ENCODE measurements at regions not wholly inside any gene's neighbourhood (a gene's known extent, or its start where the extent isn't known, plus 50 kb on each side); places are given as distances from the start of the nearest gene placed in this dataset.

DNA sequence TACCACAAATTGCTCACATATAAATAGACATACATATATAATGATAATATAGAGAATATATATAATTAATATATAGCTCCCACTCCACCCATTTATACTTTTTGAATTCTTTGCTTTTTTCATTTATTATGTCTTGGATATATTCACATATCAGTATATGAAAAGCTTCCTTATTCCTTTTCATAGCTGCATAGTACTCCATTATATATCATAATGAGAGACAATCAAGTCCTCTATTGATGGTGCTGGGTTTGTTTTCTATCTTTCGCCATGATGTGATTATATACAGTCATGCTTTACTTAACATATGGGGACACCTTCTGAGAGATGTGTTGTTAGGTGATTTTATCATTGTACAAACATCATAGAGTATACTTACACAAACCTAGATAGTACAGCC is 51.6 kb upstream of the ELL2 start:
- ATAC-seq (replicated peaks) = no peak
- Mint-ChIP-seq H3K4me3 (no peak overlapping the region), H3K27ac (no peak overlapping the region), H3K27me3 (no peaks in the 10 kb centered on the region), H3K9me3 (no peaks in the 10 kb centered on the region), H3K36me3 (ENCODE audit: low read depth) (no peaks in the 10 kb centered on the region), H3K4me1 (no peaks in the 10 kb centered on the region)

DNA sequence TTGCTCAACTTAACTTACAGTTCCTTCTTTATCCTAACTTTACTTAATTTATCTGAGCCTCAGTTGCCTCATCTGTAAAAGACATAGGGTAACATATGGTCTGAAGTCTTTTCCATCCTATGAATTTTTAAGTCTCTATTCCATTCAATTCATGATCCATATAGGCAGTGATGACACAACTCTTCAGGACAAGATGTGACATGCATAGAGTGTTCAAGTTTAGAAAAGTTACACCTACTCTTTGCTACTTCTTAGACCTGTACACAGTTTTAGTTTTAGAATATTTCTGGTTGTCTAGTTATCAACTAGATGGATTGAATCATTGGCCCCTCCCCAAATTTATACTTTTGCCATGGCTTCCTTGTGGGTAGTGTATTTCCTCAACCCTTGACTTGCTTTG is 50.7 kb upstream of the ELL2 start:
- Mint-ChIP-seq H3K27me3 (no peaks in the 10 kb centered on the region), H3K9me3 (no peaks in the 10 kb centered on the region), H3K27ac (no peak overlapping the region), H3K4me3 (no peak overlapping the region), H3K36me3 (ENCODE audit: low read depth) (no peaks in the 10 kb centered on the region), H3K4me1 (no peaks in the 10 kb centered on the region)
- no peak for ATAC-seq (replicated peaks)
